HG03442 (cell line): ENCODE measurements at regions not wholly inside any gene's neighbourhood (a gene's known extent, or its start where the extent isn't known, plus 50 kb on each side); places are given as distances from the start of the nearest gene placed in this dataset.

Source experiments
- ATAC-seq: cut with Tn5 transposase; IDR thresholded peaks from one replicate; pipeline ENCODE4 v1.9.1; 2021; ENCODE audit warnings: mild to moderate bottlenecking, moderate library complexity; ENCODE audit not compliant: unreplicated experiment

GRCh38 chr5:15266229-15266628 lies 233.8 kb upstream of the FBXL7 start:
- ATAC-seq = no peak

GRCh38 chr5:15263942-15264341 lies 236.0 kb upstream of the FBXL7 start:
- no peak for ATAC-seq

GRCh38 chr5:15263406-15263805 lies 236.6 kb upstream of the FBXL7 start:
- no peak for ATAC-seq

GRCh38 chr5:15261269-15261995 lies 238.5 kb upstream of the FBXL7 start:
- ATAC-seq = no peak

- ATAC-seq = no peak
Measured at GRCh38 chr5:15260356-15261268, 239.4 kb upstream of the FBXL7 start.

GRCh38 chr5:15256485-15256884 lies 243.5 kb upstream of the FBXL7 start:
- no peak for ATAC-seq

- no peak for ATAC-seq
Measured at GRCh38 chr5:15255576-15255975, 244.4 kb upstream of the FBXL7 start.

- no peak for ATAC-seq
Measured at GRCh38 chr5:15254607-15255006, 245.4 kb upstream of the FBXL7 start.

- ATAC-seq = no peak
Measured at GRCh38 chr5:15252331-15252730, 247.6 kb upstream of the FBXL7 start.

- ATAC-seq = no peak
Measured at GRCh38 chr5:15249152-15249551, 250.8 kb upstream of the FBXL7 start.

GRCh38 chr5:15248731-15249130 lies 251.2 kb upstream of the FBXL7 start:
- ATAC-seq = no peak

GRCh38 chr5:15245913-15246312 lies 254.1 kb upstream of the FBXL7 start:
- ATAC-seq = no peak

- ATAC-seq = no peak
Measured at GRCh38 chr5:15243301-15244020, 256.5 kb upstream of the FBXL7 start.

GRCh38 chr5:15241216-15241821 lies 258.7 kb upstream of the FBXL7 start:
- ATAC-seq = no peak

GRCh38 chr5:15238006-15238405 lies 262.0 kb upstream of the FBXL7 start:
- ATAC-seq = no peak

- no peak for ATAC-seq
Measured at GRCh38 chr5:15236911-15237508, 263.0 kb upstream of the FBXL7 start.

- no peak for ATAC-seq
Measured at GRCh38 chr5:15234911-15235310, 265.1 kb upstream of the FBXL7 start.

- ATAC-seq = no peak
Measured at GRCh38 chr5:15234366-15234765, 265.6 kb upstream of the FBXL7 start.

GRCh38 chr5:15233566-15233965 lies 266.4 kb upstream of the FBXL7 start:
- no peak for ATAC-seq

GRCh38 chr5:15222156-15222555 lies 277.8 kb upstream of the FBXL7 start:
- ATAC-seq = no peak
